T-helper 2 cell treated with Interferon-gamma antibody and Interleukin-4, amounts not matched to agents 5 μg/mL and 100 μg/mL, for 36 hours (primary cell): ENCODE measurements at regions not wholly inside any gene's neighbourhood (a gene's known extent, or its start where the extent isn't known, plus 50 kb on each side); places are given as distances from the start of the nearest gene placed in this dataset.

Experiments used
- DNase-seq: peaks from one replicate; pipeline ENCODE4 v3.0.0; 2021; ENCODE audit warnings: low spot score
- H3K27ac Mint-ChIP-seq: one replicate; pipeline ENCODE4 v1.8.0; 2021; ENCODE audit warnings: mild to moderate bottlenecking, mixed read lengths
- H3K27me3 Mint-ChIP-seq: one replicate; pipeline ENCODE4 v1.8.0; 2021; ENCODE audit warnings: low read depth, mixed read lengths
- H3K36me3 Mint-ChIP-seq: one replicate; pipeline ENCODE4 v1.8.0; 2021; ENCODE audit warnings: low read depth, mixed read lengths
- H3K4me1 Mint-ChIP-seq: one replicate; pipeline ENCODE4 v1.8.0; 2021; ENCODE audit warnings: low read depth, mixed read lengths
- H3K4me3 Mint-ChIP-seq: one replicate; pipeline ENCODE4 v1.8.0; 2022; ENCODE audit warnings: mild to moderate bottlenecking, moderate library complexity, mixed read lengths
- H3K9me3 Mint-ChIP-seq: one replicate; pipeline ENCODE4 v1.8.0; 2021; ENCODE audit warnings: mixed read lengths

GRCh38 chr7:25985196-25985595 is 166.8 kb upstream of the NFE2L3 start:
- no peak for DNase-seq
- Mint-ChIP-seq H3K36me3 (no peaks in the 10 kb centered on the region), H3K27me3 (peaks cover 13% of the 10 kb centered on the region), H3K9me3 (no peaks in the 10 kb centered on the region), H3K4me3 (no peak overlapping the region), H3K27ac (no peak overlapping the region), H3K4me1 (peaks cover 1% of the 10 kb centered on the region)

DNA sequence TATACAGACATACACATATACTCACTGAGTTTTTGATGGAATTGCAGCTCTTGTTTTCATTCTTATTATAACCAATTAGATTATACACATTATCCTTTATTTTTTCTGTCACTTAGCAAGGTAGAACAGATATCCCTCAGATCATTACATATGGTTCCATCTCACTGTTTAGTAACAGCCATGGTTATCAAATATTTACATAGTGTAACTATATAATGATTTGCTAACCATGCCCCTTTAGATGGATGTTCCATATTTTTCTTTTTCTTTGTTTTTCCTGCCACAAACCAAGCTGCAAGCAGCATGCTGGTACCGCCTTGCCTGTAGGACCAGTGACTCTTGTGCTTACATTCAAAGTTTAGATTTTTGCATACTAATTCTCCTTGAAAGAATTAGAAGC is 163.4 kb upstream of the NFE2L3 start:
- Mint-ChIP-seq H3K27ac (no peak overlapping the region), H3K36me3 (no peaks in the 10 kb centered on the region), H3K4me1 (peaks cover 1% of the 10 kb centered on the region), H3K9me3 (no peaks in the 10 kb centered on the region), H3K27me3 (peaks cover 28% of the 10 kb centered on the region), H3K4me3 (no peak overlapping the region)
- no peak for DNase-seq

- no peak overlapping the region for H3K27ac Mint-ChIP-seq
- H3K4me3 Mint-ChIP-seq, result no peak overlapping the region
- peaks cover 29% of the 10 kb centered on the region for H3K27me3 Mint-ChIP-seq
- H3K36me3 Mint-ChIP-seq, result no peaks in the 10 kb centered on the region
- DNase-seq, result no peak
- no peaks in the 10 kb centered on the region for H3K9me3 Mint-ChIP-seq
- peaks cover 1% of the 10 kb centered on the region for H3K4me1 Mint-ChIP-seq
Observed at GRCh38 chr7:25989140-25989705, 162.8 kb upstream of the NFE2L3 start.

DNA sequence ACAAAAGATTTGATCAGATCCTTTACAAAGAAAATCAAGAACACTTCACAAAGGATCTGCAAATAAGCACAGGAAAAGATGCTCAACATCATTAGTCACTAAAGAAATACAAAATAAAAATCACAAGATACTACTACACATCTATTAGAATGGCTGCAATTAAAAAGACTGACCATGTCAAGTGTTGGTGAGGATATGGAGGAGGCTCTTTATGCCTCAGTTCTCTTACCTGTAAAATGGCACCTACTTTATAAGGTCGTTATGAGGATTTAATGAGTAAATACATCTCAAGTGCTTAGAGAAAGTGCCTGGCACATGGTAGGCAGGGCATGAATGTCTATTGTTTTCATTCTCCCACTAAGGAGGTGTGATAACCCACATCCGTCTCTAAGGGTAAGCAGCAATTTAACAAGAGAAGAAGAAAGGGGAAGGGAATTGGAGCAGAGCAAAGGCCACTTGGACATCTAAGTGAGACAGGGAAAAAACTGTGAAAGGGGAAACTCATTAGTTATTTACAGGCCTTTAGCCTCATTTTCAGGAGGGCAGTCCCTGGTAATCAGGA is 157.5 kb upstream of the NFE2L3 start:
- DNase-seq, result no peak
- Mint-ChIP-seq H3K4me1 (no peaks in the 10 kb centered on the region), H3K27me3 (peaks cover 35% of the 10 kb centered on the region), H3K27ac (no peak overlapping the region), H3K4me3 (no peak overlapping the region), H3K9me3 (no peaks in the 10 kb centered on the region), H3K36me3 (no peaks in the 10 kb centered on the region)

DNA sequence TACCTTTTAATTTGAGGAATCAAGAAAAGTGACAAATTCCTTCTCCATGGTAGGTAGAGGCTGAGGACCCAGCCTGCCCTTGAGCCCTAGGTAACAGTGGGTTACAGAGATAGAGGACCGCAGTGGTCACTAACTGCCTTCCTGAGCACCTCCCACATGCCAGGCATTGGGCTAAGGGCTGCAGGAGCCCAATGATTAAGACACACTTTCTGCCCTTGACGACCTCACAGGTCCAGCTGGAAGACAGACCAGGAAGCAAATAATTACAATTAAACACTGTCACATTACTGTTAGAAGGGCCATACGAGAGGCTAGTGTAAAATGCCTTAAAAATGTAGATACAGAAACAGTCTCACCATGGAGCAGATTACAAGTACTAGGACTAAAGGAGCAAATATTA is 156.8 kb upstream of the NFE2L3 start:
- Mint-ChIP-seq H3K4me1 (no peaks in the 10 kb centered on the region), H3K36me3 (no peaks in the 10 kb centered on the region), H3K4me3 (no peak overlapping the region), H3K9me3 (no peaks in the 10 kb centered on the region), H3K27me3 (peaks cover 34% of the 10 kb centered on the region), H3K27ac (no peak overlapping the region)
- no peak for DNase-seq

GRCh38 chr7:25996006-25996408 is 156.0 kb upstream of the NFE2L3 start:
- no peaks in the 10 kb centered on the region for H3K9me3 Mint-ChIP-seq
- peaks cover 28% of the 10 kb centered on the region for H3K27me3 Mint-ChIP-seq
- no peak overlapping the region for H3K4me3 Mint-ChIP-seq
- no peak overlapping the region for H3K27ac Mint-ChIP-seq
- no peak for DNase-seq
- H3K36me3 Mint-ChIP-seq, result no peaks in the 10 kb centered on the region
- H3K4me1 Mint-ChIP-seq, result no peaks in the 10 kb centered on the region

GRCh38 chr7:25998499-25998898 is 153.5 kb upstream of the NFE2L3 start:
- H3K9me3 Mint-ChIP-seq, result no peaks in the 10 kb centered on the region
- no peaks in the 10 kb centered on the region for H3K4me1 Mint-ChIP-seq
- H3K27me3 Mint-ChIP-seq, result peaks cover 21% of the 10 kb centered on the region
- no peak for DNase-seq
- no peak overlapping the region for H3K27ac Mint-ChIP-seq
- H3K4me3 Mint-ChIP-seq, result no peak overlapping the region
- no peaks in the 10 kb centered on the region for H3K36me3 Mint-ChIP-seq

GRCh38 chr7:26000841-26001240 is 151.2 kb upstream of the NFE2L3 start:
- Mint-ChIP-seq H3K27ac (no peak overlapping the region), H3K36me3 (no peaks in the 10 kb centered on the region), H3K4me3 (no peak overlapping the region), H3K4me1 (no peaks in the 10 kb centered on the region), H3K9me3 (no peaks in the 10 kb centered on the region), H3K27me3 (peaks cover 13% of the 10 kb centered on the region)
- no peak for DNase-seq

- no peak overlapping the region for H3K27ac Mint-ChIP-seq
Observed at GRCh38 chr7:26001662-26002244, 150.2 kb upstream of the NFE2L3 start.

GRCh38 chr7:26005683-26006410 is 146.2 kb upstream of the NFE2L3 start:
- Mint-ChIP-seq H3K27ac (no peak overlapping the region), H3K9me3 (no peaks in the 10 kb centered on the region), H3K36me3 (no peaks in the 10 kb centered on the region), H3K4me3 (no peak overlapping the region), H3K27me3 (peaks cover 10% of the 10 kb centered on the region), H3K4me1 (no peaks in the 10 kb centered on the region)
- DNase-seq, result no peak

More at GRCh38 chr7:26001662-26002244, 150.2 kb upstream of the NFE2L3 start:
- peaks cover 7% of the 10 kb centered on the region for H3K27me3 Mint-ChIP-seq
- H3K9me3 Mint-ChIP-seq, result no peaks in the 10 kb centered on the region
- no peaks in the 10 kb centered on the region for H3K36me3 Mint-ChIP-seq
- H3K4me3 Mint-ChIP-seq, result no peak overlapping the region
- no peak for DNase-seq
- H3K4me1 Mint-ChIP-seq, result no peaks in the 10 kb centered on the region

DNA sequence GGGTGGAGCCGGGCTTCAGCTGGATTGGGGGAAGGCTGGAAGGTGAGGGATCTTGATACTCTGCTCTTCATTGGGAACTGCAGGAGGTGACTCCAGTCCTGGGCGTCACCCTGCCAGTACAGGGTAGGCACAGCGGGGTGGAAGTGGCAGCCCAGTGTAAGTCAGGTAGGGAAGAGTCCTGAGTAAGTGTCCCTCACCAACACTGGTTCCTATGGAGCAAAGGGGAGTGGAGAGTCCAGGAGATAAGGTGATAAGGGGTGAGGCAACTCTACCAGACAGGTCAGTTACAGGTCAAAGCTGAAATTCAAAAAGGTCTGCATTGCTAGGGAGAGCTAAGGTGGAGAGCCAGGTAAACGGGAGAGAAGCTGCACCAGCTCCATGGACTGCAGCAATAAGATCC is 145.6 kb upstream of the NFE2L3 start:
- Mint-ChIP-seq H3K4me3 (no peak overlapping the region), H3K27ac (no peak overlapping the region), H3K36me3 (no peaks in the 10 kb centered on the region)

DNA sequence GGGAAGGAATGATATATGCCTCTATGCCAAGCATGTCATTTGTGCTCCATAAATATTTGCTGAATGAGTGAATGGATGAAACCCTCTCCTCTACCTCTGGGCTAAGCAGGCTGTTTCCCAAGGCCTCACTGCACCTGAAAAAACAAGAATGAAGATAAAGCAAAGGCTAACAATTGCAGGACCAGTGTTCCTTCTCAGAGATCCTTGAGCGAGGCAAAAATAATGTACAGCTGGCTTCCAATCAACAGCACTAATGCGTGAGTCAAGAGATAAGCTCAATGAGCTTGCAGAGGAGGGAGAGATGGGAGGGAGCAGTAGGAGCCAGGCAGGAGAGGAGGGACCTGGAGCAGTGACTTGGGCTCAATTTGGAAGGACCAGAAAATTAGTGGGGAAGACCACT is 144.5 kb upstream of the NFE2L3 start:
- Mint-ChIP-seq H3K27ac (no peak overlapping the region), H3K27me3 (peaks cover 12% of the 10 kb centered on the region), H3K9me3 (no peaks in the 10 kb centered on the region), H3K4me1 (peaks cover 2% of the 10 kb centered on the region), H3K36me3 (no peaks in the 10 kb centered on the region), H3K4me3 (no peak overlapping the region)
- no peak for DNase-seq

More for the DNA sequence above, 145.6 kb upstream of the NFE2L3 start:
- no peak for DNase-seq
- Mint-ChIP-seq H3K9me3 (no peaks in the 10 kb centered on the region), H3K4me1 (peaks cover 2% of the 10 kb centered on the region), H3K27me3 (peaks cover 10% of the 10 kb centered on the region)

- Mint-ChIP-seq H3K9me3 (no peaks in the 10 kb centered on the region), H3K27me3 (peaks cover 10% of the 10 kb centered on the region), H3K4me1 (peaks cover 2% of the 10 kb centered on the region), H3K27ac (no peak overlapping the region), H3K36me3 (no peaks in the 10 kb centered on the region), H3K4me3 (no peak overlapping the region)
- DNase-seq, result no peak
Observed at GRCh38 chr7:26008428-26008827, 143.6 kb upstream of the NFE2L3 start.

DNA sequence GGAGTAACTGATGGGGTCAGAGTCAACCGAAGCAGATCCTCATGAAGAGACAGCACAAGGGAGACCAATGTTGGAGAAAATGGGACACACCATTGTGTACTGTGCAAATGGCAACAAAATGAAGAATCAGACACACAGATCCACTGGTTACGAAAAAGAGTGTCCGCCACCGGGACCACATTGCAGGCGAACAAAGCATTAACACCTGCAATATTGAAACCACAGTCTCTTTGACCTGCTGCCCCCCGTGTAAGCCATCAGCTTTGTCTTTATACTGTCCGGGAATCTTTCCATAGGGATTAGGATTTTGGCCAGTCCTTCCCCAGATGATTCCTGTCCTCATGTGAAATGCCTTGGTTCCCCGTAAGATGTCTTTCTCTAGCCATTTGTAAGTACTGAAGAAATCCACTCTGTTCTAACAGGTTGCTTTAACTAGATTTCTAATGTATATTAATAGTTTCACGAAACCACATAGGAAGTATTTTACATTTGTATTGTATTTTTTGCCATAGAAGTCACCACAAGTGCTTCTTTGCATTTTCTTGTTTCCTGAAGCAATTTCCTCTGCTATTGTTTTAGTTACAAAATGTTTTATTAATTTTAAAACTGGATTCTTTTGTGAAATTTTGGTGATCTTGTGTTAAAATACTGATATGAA is 140.8 kb upstream of the NFE2L3 start:
- Mint-ChIP-seq H3K27me3 (peaks cover 18% of the 10 kb centered on the region), H3K36me3 (no peaks in the 10 kb centered on the region), H3K4me3 (no peak overlapping the region), H3K27ac (no peak overlapping the region), H3K9me3 (no peaks in the 10 kb centered on the region), H3K4me1 (peaks cover 2% of the 10 kb centered on the region)
- DNase-seq, result no peak
